ENCODE measurements at regions not wholly inside any gene's neighbourhood (a gene's known extent, or its start where the extent isn't known, plus 50 kb on each side); places are given as distances from the start of the nearest gene placed in this dataset.

GRCh38 chr10:21167288-21168010 lies 270.3 kb upstream of the NEBL start:
- DNase-seq: no peak

- DNase-seq: no peak
Measured at GRCh38 chr10:21166557-21167287, 269.6 kb upstream of the NEBL start.

GRCh38 chr10:21165489-21165888 lies 268.4 kb upstream of the NEBL start:
- DNase-seq: no peak

- no peak for DNase-seq
Measured at GRCh38 chr10:21164687-21165086, 267.6 kb upstream of the NEBL start.

- no peak for DNase-seq
Measured at GRCh38 chr10:21162948-21163347, 265.8 kb upstream of the NEBL start.

- no peak for DNase-seq
Measured at GRCh38 chr10:21161647-21162046, 264.5 kb upstream of the NEBL start.

- no peak for DNase-seq
Measured at GRCh38 chr10:21161090-21161625, 264.0 kb upstream of the NEBL start.

- no peak for DNase-seq
Measured at GRCh38 chr10:21160116-21160515, 263.0 kb upstream of the NEBL start.

GRCh38 chr10:21159669-21160068 lies 262.6 kb upstream of the NEBL start:
- no peak for DNase-seq

GRCh38 chr10:21158301-21158700 lies 261.2 kb upstream of the NEBL start:
- DNase-seq: no peak

- DNase-seq: no peak
Measured at GRCh38 chr10:21157664-21158063, 260.6 kb upstream of the NEBL start.

GRCh38 chr10:21150166-21150565 lies 253.1 kb upstream of the NEBL start:
- no peak for DNase-seq

- DNase-seq: no peak
Measured at GRCh38 chr10:21146436-21146789, 249.3 kb upstream of the NEBL start.

- DNase-seq: no peak
Measured at GRCh38 chr10:21145751-21146435, 248.8 kb upstream of the NEBL start.

GRCh38 chr10:21144047-21144446 lies 246.9 kb upstream of the NEBL start:
- DNase-seq: no peak

GRCh38 chr10:21141946-21142492 lies 244.9 kb upstream of the NEBL start:
- DNase-seq: no peak

GRCh38 chr10:21138769-21139340 lies 241.7 kb upstream of the NEBL start:
- DNase-seq: no peak

GRCh38 chr10:21135023-21135931 lies 238.2 kb upstream of the NEBL start:
- DNase-seq: no peak

- DNase-seq: no peak
Measured at GRCh38 chr10:21134645-21135022, 237.5 kb upstream of the NEBL start.

- DNase-seq: no peak
Measured at GRCh38 chr10:21130683-21131442, 233.8 kb upstream of the NEBL start.

GRCh38 chr10:21130108-21130507 lies 233.0 kb upstream of the NEBL start:
- DNase-seq: no peak

Data from KG1 (cell line).